ENCODE measurements at regions not wholly inside any gene's neighbourhood (a gene's known extent, or its start where the extent isn't known, plus 50 kb on each side); places are given as distances from the start of the nearest gene placed in this dataset.
A peak's percentile ranks its signal among the peaks of the same experiment; 100 is the strongest.

- Histone ChIP-seq H3K4me3 (ENCODE audit: low read depth, low read length) (no peak overlapping the region), H3K27ac (no peak overlapping the region), H3K27me3 (replicated peaks) (no peaks in the 10 kb centered on the region), H3K36me3 (replicated peaks) (no peaks in the 10 kb centered on the region)
- no peak for DNase-seq
- no peak for TF ChIP-seq CTCF (IDR thresholded peaks at IDR 0.05; ENCODE audit: low read depth, low read length, missing control alignments)
- in situ Hi-C loops (cut with HindIII; ENCODE audit: low pct_ligation_motif_present, low sequenced_read_pairs): no loop called here
Measured at GRCh38 chr11:97732011-97732632, 1288.6 kb upstream of the CNTN5 start.

GRCh38 chr11:97738751-97739150 lies 1282.0 kb upstream of the CNTN5 start:
- in situ Hi-C loops (cut with HindIII; ENCODE audit: low pct_ligation_motif_present, low sequenced_read_pairs): no loop called here
- no peaks in the 10 kb centered on the region for H3K27me3 ChIP-seq (replicated peaks)
- no peak overlapping the region for H3K4me3 ChIP-seq (ENCODE audit: low read depth, low read length)
- no peak for DNase-seq
- H3K36me3 ChIP-seq (replicated peaks): no peaks in the 10 kb centered on the region
- no peak for TF ChIP-seq CTCF (IDR thresholded peaks at IDR 0.05; ENCODE audit: low read depth, low read length, missing control alignments)
- peak overlapping the region; percentile 85 for H3K27ac ChIP-seq

GRCh38 chr11:97739932-97740800 lies 1280.6 kb upstream of the CNTN5 start:
- no peak for TF ChIP-seq CTCF (IDR thresholded peaks at IDR 0.05; ENCODE audit: low read depth, low read length, missing control alignments)
- no peak overlapping the region for H3K4me3 ChIP-seq (ENCODE audit: low read depth, low read length)
- DNase-seq: no peak
- no peaks in the 10 kb centered on the region for H3K36me3 ChIP-seq (replicated peaks)
- peak overlapping the region; percentile 85 for H3K27ac ChIP-seq
- in situ Hi-C loops (cut with HindIII; ENCODE audit: low pct_ligation_motif_present, low sequenced_read_pairs): no loop called here
- H3K27me3 ChIP-seq (replicated peaks): no peaks in the 10 kb centered on the region

- Histone ChIP-seq H3K27ac (peak overlapping the region; percentile 85), H3K4me3 (ENCODE audit: low read depth, low read length) (no peak overlapping the region), H3K27me3 (replicated peaks) (no peaks in the 10 kb centered on the region), H3K36me3 (replicated peaks) (no peaks in the 10 kb centered on the region)
- no peak for TF ChIP-seq CTCF (IDR thresholded peaks at IDR 0.05; ENCODE audit: low read depth, low read length, missing control alignments)
- in situ Hi-C loops (cut with HindIII; ENCODE audit: low pct_ligation_motif_present, low sequenced_read_pairs): no loop called here
- no peak for DNase-seq
Measured at GRCh38 chr11:97740801-97741151, 1280.0 kb upstream of the CNTN5 start.

GRCh38 chr11:97742717-97743116 lies 1278.0 kb upstream of the CNTN5 start:
- Histone ChIP-seq H3K27ac (peak overlapping the region; percentile 44), H3K27me3 (replicated peaks) (no peaks in the 10 kb centered on the region)
- no peak for DNase-seq

More at GRCh38 chr11:97742717-97743116, 1278.0 kb upstream of the CNTN5 start:
- TF ChIP-seq CTCF (IDR thresholded peaks at IDR 0.05; ENCODE audit: low read depth, low read length, missing control alignments): no peak
- Histone ChIP-seq H3K4me3 (ENCODE audit: low read depth, low read length) (no peak overlapping the region), H3K36me3 (replicated peaks) (no peaks in the 10 kb centered on the region)
- in situ Hi-C loops (cut with HindIII; ENCODE audit: low pct_ligation_motif_present, low sequenced_read_pairs): no loop called here

All from brain microvascular endothelial cell (primary cell).